Transverse colon (tissue), 4 donors: ENCODE measurements at regions not wholly inside any gene's neighbourhood (a gene's known extent, or its start where the extent isn't known, plus 50 kb on each side); places are given as distances from the start of the nearest gene placed in this dataset.

Experiments
- CTCF ChIP-seq, 5 experiments: fragments of 200-600 bp in 3 of 5; fragments of 450-650 bp in 2 of 5; sonication (generic) in 3 of 5; IDR thresholded peaks; 1 replicate in 2 of 5; 2 replicates in 3 of 5; pipeline ENCODE4 v1.5.1; 2016 to 2017; ENCODE audit warnings: antibody characterized with exemption in 5 of 5, inconsistent platforms in 3 of 5, mild to moderate bottlenecking in 2 of 5, moderate library complexity in 1 of 5
- POLR2AphosphoS5 ChIP-seq, 3 donors: sonication (generic); formaldehyde crosslinking; IDR thresholded peaks; one replicate each; pipeline ENCODE4 v1.6.1; 2016; ENCODE audit warnings: antibody characterized with exemption in 3 of 3

GRCh38 chr21:18155508-18156193, 89.0 kb upstream of the CHODL start:
- TF ChIP-seq POLR2AphosphoS5 (IDR thresholded peaks at IDR 0.05) (no peak), CTCF (IDR thresholded peaks at IDR 0.05) (no peak)
